ENCODE measurements at regions not wholly inside any gene's neighbourhood (a gene's known extent, or its start where the extent isn't known, plus 50 kb on each side); places are given as distances from the start of the nearest gene placed in this dataset.

DNA sequence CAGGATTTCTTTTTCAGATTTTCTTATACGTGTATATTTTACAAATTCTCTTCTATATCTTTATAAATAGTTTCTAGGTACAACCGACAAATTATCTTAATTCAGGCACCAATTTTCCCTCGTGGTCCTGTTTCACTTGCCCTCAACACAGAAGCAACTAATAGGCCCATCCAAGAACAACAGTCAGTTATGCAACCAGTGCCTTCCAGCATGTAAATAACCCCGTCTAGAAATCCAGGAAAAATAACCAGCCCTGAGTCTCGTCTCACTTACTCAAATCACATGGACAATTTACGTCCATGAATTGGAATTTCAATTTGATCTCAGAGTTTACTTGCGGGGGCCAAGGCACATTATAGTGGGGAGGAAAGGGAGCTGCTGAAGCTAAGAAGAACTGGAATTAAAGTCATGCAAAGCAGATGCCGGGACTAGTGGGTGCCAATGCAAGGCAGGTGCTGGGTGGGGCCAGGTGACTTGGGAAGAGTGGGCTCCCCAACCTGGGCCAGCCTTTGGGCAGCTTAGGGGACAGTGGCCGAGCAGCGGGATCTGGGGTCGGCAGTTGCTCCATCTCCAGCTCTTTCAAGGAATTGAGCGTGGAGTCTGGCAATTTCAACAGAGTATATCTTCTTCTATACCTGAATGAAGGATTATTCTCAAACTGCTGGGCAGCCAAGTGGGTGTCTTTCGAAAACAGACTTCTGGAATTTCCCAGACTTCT is 121.7 kb downstream of the EDN3 start:
- no peaks in the 10 kb centered on the region for H3K79me2 ChIP-seq (ENCODE audit: control insufficient read depth in 1 of 2, insufficient read depth in 2 of 2, low read length in 2 of 2)
- H2BK20ac ChIP-seq (ENCODE audit: low read length): no peak overlapping the region
- H4K5ac ChIP-seq (ENCODE audit: insufficient read length, low read depth, low read length): no peak overlapping the region
- H2BK15ac ChIP-seq (ENCODE audit: low read length): no peak overlapping the region
- no peaks in the 10 kb centered on the region for H3K9me3 ChIP-seq (ENCODE audit: insufficient read depth in 2 of 2, low read depth in 1 of 2, low read length in 1 of 2)
- DNase-seq (ENCODE audit: low read depth in 1 of 2, low spot score in 2 of 2) (no peak), FAIRE-seq (no peak)
- no peak overlapping the region for H3K27ac ChIP-seq (ENCODE audit: low read depth, low read length)
- H3K23me2 ChIP-seq (ENCODE audit: low read depth, low read length): no peaks in the 10 kb centered on the region
- H3K23ac ChIP-seq (ENCODE audit: insufficient read length): no peak overlapping the region
- H3K4me1 ChIP-seq (replicated peaks in 1 of 4; ENCODE audit: control insufficient read depth in 3 of 4, insufficient read depth in 4 of 4, low read length in 3 of 4): no peaks in the 10 kb centered on the region
- no peak overlapping the region for H2BK120ac ChIP-seq (replicated peaks; ENCODE audit: low read depth, low read length)
- H2BK12ac ChIP-seq (ENCODE audit: low read depth, low read length): no peak overlapping the region
- H3K4me3 ChIP-seq (ENCODE audit: extremely low read depth in 1 of 4, insufficient read depth in 2 of 4, low read depth in 3 of 4, low read length in 4 of 4): no peak overlapping the region
- WGBS, 2 experiments (ENCODE audit: extremely low coverage in 1 of 2, insufficient coverage in 1 of 2, insufficient read length in 1 of 2, insufficient replicate concordance in 2 of 2, low coverage in 1 of 2, low lambda C conversion rate in 2 of 2, missing lambda C conversion rate in 1 of 2): 86% methylated on average over 13 of the region's 13 CpGs; no CpG with 5 or more reads in 1 of the 2 experiments
- H4K20me1 ChIP-seq (replicated peaks in 1 of 2; ENCODE audit: control insufficient read depth in 1 of 2, insufficient read depth in 2 of 2, low read length in 2 of 2): no peaks in the 10 kb centered on the region
- no peaks in the 10 kb centered on the region for H3K79me1 ChIP-seq (ENCODE audit: low read depth, low read length)
- no peak overlapping the region for H3K4me2 ChIP-seq (ENCODE audit: insufficient read depth in 1 of 2, low read depth in 2 of 2, low read length in 2 of 2)
- H3K9ac ChIP-seq (replicated peaks in 1 of 4; ENCODE audit: extremely low read depth in 1 of 4, low read depth in 3 of 4, low read length in 3 of 4): no peak overlapping the region
- POLR2A ChIA-PET (ENCODE audit: partially characterized antibody): no interaction called here
- H3K4ac ChIP-seq (replicated peaks; ENCODE audit: insufficient read length, low read depth, low read length): no peak overlapping the region
- H3K27me3 ChIP-seq (replicated peaks in 1 of 4; ENCODE audit: control insufficient read depth in 3 of 4, extremely low read depth in 1 of 4, insufficient read depth in 3 of 4, low read length in 3 of 4): 0 out of 7 replicates have a peak, but pooled peaks cover 0 to 2% (median 0%) of the 10 kb centered on the region in 4 experiments
- H3K56ac ChIP-seq (replicated peaks; ENCODE audit: insufficient read length, low read depth, low read length): no peak overlapping the region
- H3K14ac ChIP-seq (ENCODE audit: insufficient read length): no peak overlapping the region
- no peak overlapping the region for H4K91ac ChIP-seq (replicated peaks; ENCODE audit: insufficient read length, low read length)
- no peak overlapping the region for H2AFZ ChIP-seq (ENCODE audit: low read length)
- H3K18ac ChIP-seq (ENCODE audit: extremely low read depth, low read length): no peak overlapping the region
- no peak overlapping the region for H2BK5ac ChIP-seq (ENCODE audit: low read depth, low read length)
- no peak overlapping the region for H4K8ac ChIP-seq (ENCODE audit: extremely low read depth, insufficient read depth, low read length)
- CTCF ChIA-PET (ENCODE audit: partially characterized antibody): interaction anchor here (1.3 kb wide), 1 partner anchor 9 kb away, joined by 4 read pairs; no protein-coding TSS in a partner anchor
- no peak overlapping the region for H2AK5ac ChIP-seq (ENCODE audit: low read depth, low read length)
- no peaks in the 10 kb centered on the region for H3K36me3 ChIP-seq (ENCODE audit: control insufficient read depth in 2 of 4, insufficient read depth in 4 of 4, low read length in 3 of 4)
- no peak for TF ChIP-seq CBX8 (IDR thresholded peaks at IDR 0.05; ENCODE audit: borderline replicate concordance, low read depth, low read length)
- TF ChIP-seq, protein P1, sequence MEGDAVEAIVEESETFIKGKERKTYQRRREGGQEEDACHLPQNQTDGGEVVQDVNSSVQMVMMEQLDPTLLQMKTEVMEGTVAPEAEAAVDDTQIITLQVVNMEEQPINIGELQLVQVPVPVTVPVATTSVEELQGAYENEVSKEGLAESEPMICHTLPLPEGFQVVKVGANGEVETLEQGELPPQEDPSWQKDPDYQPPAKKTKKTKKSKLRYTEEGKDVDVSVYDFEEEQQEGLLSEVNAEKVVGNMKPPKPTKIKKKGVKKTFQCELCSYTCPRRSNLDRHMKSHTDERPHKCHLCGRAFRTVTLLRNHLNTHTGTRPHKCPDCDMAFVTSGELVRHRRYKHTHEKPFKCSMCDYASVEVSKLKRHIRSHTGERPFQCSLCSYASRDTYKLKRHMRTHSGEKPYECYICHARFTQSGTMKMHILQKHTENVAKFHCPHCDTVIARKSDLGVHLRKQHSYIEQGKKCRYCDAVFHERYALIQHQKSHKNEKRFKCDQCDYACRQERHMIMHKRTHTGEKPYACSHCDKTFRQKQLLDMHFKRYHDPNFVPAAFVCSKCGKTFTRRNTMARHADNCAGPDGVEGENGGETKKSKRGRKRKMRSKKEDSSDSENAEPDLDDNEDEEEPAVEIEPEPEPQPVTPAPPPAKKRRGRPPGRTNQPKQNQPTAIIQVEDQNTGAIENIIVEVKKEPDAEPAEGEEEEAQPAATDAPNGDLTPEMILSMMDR (IDR thresholded peaks at IDR 0.05; ENCODE audit: control extremely low read depth in 1 of 3, insufficient read depth in 1 of 3, low read depth in 1 of 3, low read length in 3 of 3): no peak
- TF ChIP-seq BCL11A (IDR thresholded peaks at IDR 0.05; ENCODE audit: low read depth in 2 of 2, low read length in 2 of 2): no peak
- TF ChIP-seq SIX5 (IDR thresholded peaks at IDR 0.05; ENCODE audit: low read depth, low read length): no peak
- no peak for TF ChIP-seq HDAC2 (IDR thresholded peaks at IDR 0.05; ENCODE audit: borderline replicate concordance in 1 of 2, low read depth in 2 of 2, low read length in 2 of 2)
- no peak for TF ChIP-seq POLR2A (IDR thresholded peaks at IDR 0.05; ENCODE audit: control extremely low read depth in 1 of 2, low read depth in 2 of 2, low read length in 2 of 2)
- no peak for TF ChIP-seq GTF2F1 (IDR thresholded peaks at IDR 0.05; ENCODE audit: borderline replicate concordance, low read depth, low read length)
- TF ChIP-seq EP300 (IDR thresholded peaks at IDR 0.05; ENCODE audit: borderline replicate concordance in 1 of 2, low read depth in 2 of 2, low read length in 2 of 2): no peak
- no peak for TF ChIP-seq TCF12 (IDR thresholded peaks at IDR 0.05; ENCODE audit: low read depth, low read length)
